Nephron (organoid): ENCODE measurements at regions not wholly inside any gene's neighbourhood (a gene's known extent, or its start where the extent isn't known, plus 50 kb on each side); places are given as distances from the start of the nearest gene placed in this dataset.

Experiments used
- H3K27ac Mint-ChIP-seq, 3 experiments: 2 replicates each; pipeline ENCODE4 v1.8.0; 2020; ENCODE audit warnings: mixed read lengths in 3 of 3, mild to moderate bottlenecking in 2 of 3, moderate library complexity in 1 of 3
- H3K27me3 Mint-ChIP-seq: 2 replicates; pipeline ENCODE4 v1.8.0; 2021; ENCODE audit warnings: low read depth, mild to moderate bottlenecking, moderate library complexity, mixed read lengths
- H3K36me3 Mint-ChIP-seq: 2 replicates; pipeline ENCODE4 v1.8.0; 2020; ENCODE audit warnings: low read depth, mixed read lengths
- H3K4me1 Mint-ChIP-seq: 2 replicates; pipeline ENCODE4 v1.8.0; 2020; ENCODE audit warnings: mixed read lengths
- H3K4me3 Mint-ChIP-seq, 3 experiments: 2 replicates each; pipeline ENCODE4 v1.8.0; 2020; ENCODE audit warnings: mild to moderate bottlenecking in 3 of 3, mixed read lengths in 3 of 3, moderate library complexity in 2 of 3
- H3K9me3 Mint-ChIP-seq: 2 replicates; pipeline ENCODE4 v1.8.0; 2020; ENCODE audit warnings: mixed read lengths
- CTCF ChIP-seq, 3 experiments: fragments of 200-600 bp; sonication (generic); IDR thresholded peaks; one replicate each; pipeline ENCODE4 v1.5.0; 2021; ENCODE audit warnings: antibody characterized with exemption in 3 of 3; ENCODE audit not compliant: unreplicated experiment in 3 of 3

DNA sequence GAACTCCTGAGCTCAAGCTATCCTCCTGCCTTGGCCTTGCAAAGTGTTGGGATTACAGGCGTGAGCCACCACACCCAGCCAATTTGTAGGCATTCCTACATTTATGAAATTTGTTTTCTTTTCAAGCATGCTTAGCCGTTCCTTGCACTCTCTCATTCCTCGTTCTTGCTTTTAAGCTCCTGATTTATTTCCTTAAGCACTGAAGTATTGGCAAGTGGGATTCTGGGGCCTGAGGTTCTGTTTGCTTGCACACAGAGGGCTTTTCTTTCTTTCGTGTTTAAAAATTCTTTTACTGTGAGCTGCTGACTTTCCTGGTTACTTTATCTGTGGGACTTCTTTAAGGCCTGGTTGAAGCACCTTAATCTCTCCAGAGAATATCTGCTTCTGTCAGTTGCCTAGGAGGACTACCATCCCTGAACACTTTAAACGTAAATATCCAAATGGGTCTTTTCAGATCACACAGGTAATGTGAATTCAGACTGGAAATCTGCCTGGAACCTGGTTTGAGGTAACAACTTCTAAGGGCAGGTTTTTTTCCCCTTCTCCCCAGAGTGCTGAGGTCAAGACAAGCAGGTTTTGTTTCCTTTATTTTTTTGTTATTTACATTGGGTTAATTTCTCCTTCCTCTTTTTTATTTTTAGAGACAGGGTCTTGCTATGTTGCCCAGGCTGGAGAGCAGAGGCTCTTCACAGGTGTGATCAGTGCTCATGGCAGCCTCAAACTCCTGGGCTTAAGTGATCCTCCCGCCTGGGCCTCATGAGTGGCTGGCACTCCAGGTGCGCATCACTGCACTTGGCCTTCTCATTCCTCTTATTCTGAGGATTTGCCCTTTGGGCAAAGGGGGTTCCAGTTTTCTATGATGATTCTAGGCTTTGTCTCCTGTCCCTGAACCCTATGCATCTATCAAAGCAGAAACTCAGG is 102.9 kb downstream of the PFKFB3 start:
- Mint-ChIP-seq H3K4me3 (no peak overlapping the region), H3K4me1 (peaks cover 20% of the 10 kb centered on the region), H3K27me3 (no peaks in the 10 kb centered on the region), H3K36me3 (peaks cover 3% of the 10 kb centered on the region), H3K27ac (peak overlapping the region; percentile 69 to 82 (median 80)), H3K9me3 (no peaks in the 10 kb centered on the region)
- no peak for TF ChIP-seq CTCF (IDR thresholded peaks at IDR 0.05; ENCODE audit: unreplicated experiment in 3 of 3)

- Mint-ChIP-seq H3K4me3 (no peak overlapping the region), H3K27me3 (no peaks in the 10 kb centered on the region), H3K9me3 (no peaks in the 10 kb centered on the region)
These were observed 104.2 kb downstream of the PFKFB3 start for GRCh38 chr10:6306917-6307316.

DNA sequence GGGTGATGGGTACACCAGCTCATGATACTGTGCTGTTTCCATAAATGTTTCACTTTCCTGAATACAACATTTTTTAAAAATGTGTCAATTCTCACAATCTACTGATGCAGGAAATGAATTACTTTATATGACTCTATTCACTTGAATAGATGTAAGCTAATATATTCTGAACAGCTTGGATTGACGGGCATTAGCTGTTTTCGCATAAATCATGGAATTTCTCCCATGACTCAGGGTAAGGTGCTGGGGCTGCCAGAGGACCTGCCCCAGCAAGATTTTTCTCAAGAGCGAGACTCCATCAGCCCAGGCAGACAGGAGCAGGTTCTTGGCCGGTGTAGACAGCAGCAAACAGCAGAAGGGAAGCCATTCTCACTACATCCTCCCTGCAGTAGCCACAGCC is 107.1 kb downstream of the PFKFB3 start:
- no peak overlapping the region for H3K4me3 Mint-ChIP-seq
- H3K9me3 Mint-ChIP-seq: no peaks in the 10 kb centered on the region
- no peaks in the 10 kb centered on the region for H3K27me3 Mint-ChIP-seq

More at GRCh38 chr10:6306917-6307316, 104.2 kb downstream of the PFKFB3 start:
- Mint-ChIP-seq H3K36me3 (peaks cover 3% of the 10 kb centered on the region), H3K27ac (no peak overlapping the region), H3K4me1 (peaks cover 14% of the 10 kb centered on the region)
- no peak for TF ChIP-seq CTCF (IDR thresholded peaks at IDR 0.05; ENCODE audit: unreplicated experiment in 3 of 3)

DNA sequence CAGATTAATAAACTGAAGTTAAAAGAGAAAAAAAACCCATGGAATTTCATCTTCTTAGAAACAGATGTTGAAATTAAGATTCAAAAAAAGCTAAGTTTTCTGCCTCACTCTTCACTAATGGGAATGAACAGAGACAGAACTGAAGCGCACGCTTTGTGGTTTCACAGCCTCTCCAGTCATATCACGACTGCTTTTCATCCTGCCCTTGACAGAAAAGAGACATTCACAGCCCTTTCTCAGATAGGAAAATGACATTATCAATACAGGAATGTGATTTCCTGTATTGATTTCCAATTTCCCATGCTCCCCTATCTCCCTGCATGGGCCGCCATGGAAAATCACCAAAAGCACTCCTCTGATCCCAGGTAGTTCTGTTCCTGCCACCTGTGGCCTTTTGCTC is 108.2 kb downstream of the PFKFB3 start:
- peaks cover 3% of the 10 kb centered on the region for H3K36me3 Mint-ChIP-seq
- no peaks in the 10 kb centered on the region for H3K9me3 Mint-ChIP-seq
- no peak for TF ChIP-seq CTCF (IDR thresholded peaks at IDR 0.05; ENCODE audit: unreplicated experiment in 3 of 3)
- H3K4me1 Mint-ChIP-seq: peaks cover 5% of the 10 kb centered on the region
- no peak overlapping the region for H3K27ac Mint-ChIP-seq
- no peaks in the 10 kb centered on the region for H3K27me3 Mint-ChIP-seq
- no peak overlapping the region for H3K4me3 Mint-ChIP-seq

More for the DNA sequence above, 107.1 kb downstream of the PFKFB3 start:
- peaks cover 3% of the 10 kb centered on the region for H3K36me3 Mint-ChIP-seq
- no peak overlapping the region for H3K27ac Mint-ChIP-seq
- peaks cover 11% of the 10 kb centered on the region for H3K4me1 Mint-ChIP-seq
- no peak for TF ChIP-seq CTCF (IDR thresholded peaks at IDR 0.05; ENCODE audit: unreplicated experiment in 3 of 3)

GRCh38 chr10:6311700-6312330 is 109.1 kb downstream of the PFKFB3 start:
- H3K4me1 Mint-ChIP-seq: peaks cover 5% of the 10 kb centered on the region
- H3K9me3 Mint-ChIP-seq: no peaks in the 10 kb centered on the region
- H3K27ac Mint-ChIP-seq: no peak overlapping the region
- TF ChIP-seq CTCF (IDR thresholded peaks at IDR 0.05; ENCODE audit: unreplicated experiment in 3 of 3): no peak
- H3K4me3 Mint-ChIP-seq: no peak overlapping the region
- peaks cover under 1% of the 10 kb centered on the region for H3K27me3 Mint-ChIP-seq
- peaks cover 3% of the 10 kb centered on the region for H3K36me3 Mint-ChIP-seq
